Heart left ventricle (tissue), 16 donors: ENCODE measurements at regions not wholly inside any gene's neighbourhood (a gene's known extent, or its start where the extent isn't known, plus 50 kb on each side); places are given as distances from the start of the nearest gene placed in this dataset.

Experiments used
- ATAC-seq, 4 donors: fragments of 200-7000 bp; cut with Tn5 transposase; one replicate each; pipeline ENCODE4 v1.9.1; 2020 to 2022; ENCODE audit warnings: moderate library complexity in 4 of 4, mild to moderate bottlenecking in 3 of 4, moderate number of reproducible peaks in 1 of 4
- DNase-seq, 5 donors: peaks; one replicate each; pipeline ENCODE4 v3.0.0-alpha.2; 2020
- H3K27ac ChIP-seq, 12 donors: fragments of 200-600 bp; sonication (generic) in 4 of 12; one replicate each; pipeline versions ENCODE4 v1.5.0 to v1.8.0; 2016 to 2022; ENCODE audit warnings: mild to moderate bottlenecking in 2 of 12
- H3K27me3 ChIP-seq, 9 donors: fragments of 200-600 bp; sonication (generic) in 2 of 9; one replicate each; pipeline versions ENCODE4 v1.5.1 to v1.8.0; 2016 to 2022; ENCODE audit warnings: mild to moderate bottlenecking in 3 of 9
- H3K36me3 ChIP-seq, 9 donors: fragments of 200-600 bp; sonication (generic) in 2 of 9; one replicate each; pipeline versions ENCODE4 v1.5.0 to v1.8.0; 2018 to 2022; ENCODE audit warnings: mild to moderate bottlenecking in 2 of 9
- H3K4me1 ChIP-seq, 12 donors: fragments of 200-600 bp; sonication (generic) in 4 of 12; one replicate each; pipeline versions ENCODE4 v1.5.0 to v1.8.0; 2016 to 2022; ENCODE audit warnings: mild to moderate bottlenecking in 3 of 12
- H3K4me3 ChIP-seq, 12 donors: fragments of 200-600 bp; sonication (generic) in 4 of 12; one replicate each; pipeline versions ENCODE4 v1.5.0 to v1.8.0; 2017 to 2022; ENCODE audit warnings: mild to moderate bottlenecking in 9 of 12, moderate library complexity in 4 of 12
- H3K9me3 ChIP-seq, 12 donors: fragments of 200-600 bp; sonication (generic) in 4 of 12; one replicate each; pipeline versions ENCODE4 v1.5.0 to v1.8.0; 2016 to 2022; ENCODE audit warnings: mild to moderate bottlenecking in 1 of 12
- POLR2A ChIP-seq, 2 donors: fragments of 450-650 bp; IDR thresholded peaks; one replicate each; pipeline ENCODE4 v1.6.1; 2017; ENCODE audit warnings: antibody characterized with exemption in 2 of 2, mild to moderate bottlenecking in 2 of 2, moderate library complexity in 2 of 2
- WGBS, 4 donors: extraction: QIAGEN DNeasy Blood & Tissue Kit in 2 of 4; methylation state at CpG; one replicate each; pipeline versions ENCODE4 v1.1.5 to v1.1.7; 2013 to 2018; 5-methylcytosine and 5-hydroxymethylcytosine counted together
- intact Hi-C, 10 donors: fragments of 100-400 bp; cut with DNase I; formaldehyde crosslinking; loops; one replicate each; pipeline versions ENCODE4 v1.11.1 to v1.14.2; 2022
- TF ChIP-seq, protein P1 (sequence below), 12 donors: fragments of 200-600 bp; sonication (generic) in 4 of 12; IDR thresholded peaks; one replicate each; pipeline versions ENCODE4 v1.5.0 to v1.8.0; 2018 to 2022; ENCODE audit warnings: antibody characterized with exemption in 12 of 12, mild to moderate bottlenecking in 5 of 12
- donor health status: ischemic (EF 13 %, LVEDD 7.1; RV severe dilation, severe dysfunction).
- donor health status: healthy with polysubstance abuse.
- donor health status: DM: no; HTN: yes; CAD: no.
- donor health status: DM: no; HTN: no; CAD: no.
- donor health status: ischemic (EF 25% LVEDD 6.9; RV normal size, moderate dysfunction).
- donor health status: ischemic (EF 25% LVEDD 5.7; RV mildly dilated, moderate dysfunction).
- donor health status: healthy.
- donor health status: DM: yes; HTN: yes; CAD: no.
- donor health status: ischemic (EF 35%, LVEDD 5.7; RV mildly dilated, moderate dysfunction).
- donor health status: nonischemic (EF 11% LVEDD 7.7; RV severe dilation, severe dysfunction).
- donor health status: DM: yes; HTN: yes; CAD: no.
- donor health status: PGD.
- donor health status: ischemic (EF 29% LVEDD 5.4; RV normal size, mild dysfunction).
- donor health status: nonischemic (EF 23%, LVEDD 6.1; RV moderate dilation, normal function).

- intact Hi-C loops: no loop called here
- no peaks in the 10 kb centered on the region for H3K36me3 ChIP-seq
- no peak for ATAC-seq
- TF ChIP-seq, protein P1, sequence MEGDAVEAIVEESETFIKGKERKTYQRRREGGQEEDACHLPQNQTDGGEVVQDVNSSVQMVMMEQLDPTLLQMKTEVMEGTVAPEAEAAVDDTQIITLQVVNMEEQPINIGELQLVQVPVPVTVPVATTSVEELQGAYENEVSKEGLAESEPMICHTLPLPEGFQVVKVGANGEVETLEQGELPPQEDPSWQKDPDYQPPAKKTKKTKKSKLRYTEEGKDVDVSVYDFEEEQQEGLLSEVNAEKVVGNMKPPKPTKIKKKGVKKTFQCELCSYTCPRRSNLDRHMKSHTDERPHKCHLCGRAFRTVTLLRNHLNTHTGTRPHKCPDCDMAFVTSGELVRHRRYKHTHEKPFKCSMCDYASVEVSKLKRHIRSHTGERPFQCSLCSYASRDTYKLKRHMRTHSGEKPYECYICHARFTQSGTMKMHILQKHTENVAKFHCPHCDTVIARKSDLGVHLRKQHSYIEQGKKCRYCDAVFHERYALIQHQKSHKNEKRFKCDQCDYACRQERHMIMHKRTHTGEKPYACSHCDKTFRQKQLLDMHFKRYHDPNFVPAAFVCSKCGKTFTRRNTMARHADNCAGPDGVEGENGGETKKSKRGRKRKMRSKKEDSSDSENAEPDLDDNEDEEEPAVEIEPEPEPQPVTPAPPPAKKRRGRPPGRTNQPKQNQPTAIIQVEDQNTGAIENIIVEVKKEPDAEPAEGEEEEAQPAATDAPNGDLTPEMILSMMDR (IDR thresholded peaks at IDR 0.05): no peak
- no peak for TF ChIP-seq POLR2A (IDR thresholded peaks at IDR 0.05)
- no peak for DNase-seq
- H3K4me3 ChIP-seq: no peak overlapping the region
- no peaks in the 10 kb centered on the region for H3K9me3 ChIP-seq
- no peak overlapping the region for H3K27ac ChIP-seq
- peaks cover 0 to 2% (median 0%) of the 10 kb centered on the region in 12 donors for H3K4me1 ChIP-seq
- peaks cover 0 to 8% (median 0%) of the 10 kb centered on the region in 9 donors for H3K27me3 ChIP-seq
- WGBS, 4 donors: 16 to 20% (median 19%) methylated on average over 11 of the region's 11 CpGs
These were observed 150.9 kb downstream of the HS3ST3B1 start for GRCh38 chr17:14451729-14452191.

DNA sequence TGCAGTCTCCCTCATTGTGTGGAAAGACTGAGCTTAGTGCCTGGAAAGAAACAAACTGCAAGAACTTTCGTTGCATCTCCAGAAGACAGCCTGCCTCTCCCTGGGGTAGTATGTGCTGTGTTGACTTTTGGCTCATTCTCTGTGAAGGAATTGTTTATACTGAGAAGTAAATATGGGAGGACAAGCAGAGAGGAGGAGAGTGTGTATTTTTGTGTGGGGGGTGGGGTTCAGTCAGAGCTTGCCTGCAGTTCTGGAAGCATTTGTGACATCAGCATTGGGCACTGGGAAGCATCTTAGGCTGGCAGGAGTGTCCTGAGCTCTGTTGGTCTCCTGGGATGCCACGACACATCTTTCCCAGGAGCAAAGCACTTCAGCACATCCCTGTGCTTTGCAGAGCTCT, 147.9 kb downstream of the HS3ST3B1 start:
- 61 to 82% (median 74%) methylated on average over 2 of the region's 2 CpGs for WGBS, 4 donors
- no peak for DNase-seq
- intact Hi-C loops: no loop called here
- Histone ChIP-seq H3K9me3 (no peaks in the 10 kb centered on the region), H3K27me3 (peaks cover 0 to 8% (median 0%) of the 10 kb centered on the region in 9 donors), H3K4me3 (no peak overlapping the region), H3K27ac (no peak overlapping the region), H3K4me1 (peaks cover 0 to 2% (median 0%) of the 10 kb centered on the region in 12 donors), H3K36me3 (no peaks in the 10 kb centered on the region)
- TF ChIP-seq, protein P1 (IDR thresholded peaks at IDR 0.05): no peak
- no peak for TF ChIP-seq POLR2A (IDR thresholded peaks at IDR 0.05)
- ATAC-seq: no peak

DNA sequence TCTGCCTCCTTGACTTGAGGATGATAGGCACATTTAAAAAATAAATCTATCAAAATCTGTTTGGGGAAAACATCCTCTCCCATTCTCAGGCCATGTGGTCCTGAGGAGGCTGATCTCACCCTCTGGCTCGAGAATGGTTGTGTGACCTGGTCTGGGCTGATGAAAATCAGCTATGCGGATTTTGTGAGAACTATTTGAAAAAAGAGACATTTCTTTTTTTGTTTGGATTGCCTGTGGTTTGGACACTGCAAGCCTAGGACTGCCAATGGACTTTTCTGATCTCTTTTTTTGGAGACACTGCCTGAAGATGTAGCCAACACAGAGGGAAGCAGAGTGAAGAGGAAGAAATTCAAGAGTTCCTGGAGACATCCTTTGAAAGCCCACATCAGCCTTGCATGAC, 145.9 kb downstream of the HS3ST3B1 start:
- ATAC-seq (no peak), DNase-seq (no peak)
- Histone ChIP-seq H3K36me3 (no peaks in the 10 kb centered on the region), H3K27me3 (peaks cover 0 to 5% (median 0%) of the 10 kb centered on the region in 9 donors), H3K9me3 (no peaks in the 10 kb centered on the region), H3K27ac (no peak overlapping the region), H3K4me3 (no peak overlapping the region), H3K4me1 (no peaks in the 10 kb centered on the region)
- intact Hi-C loops: no loop called here
- WGBS, 4 donors: 61 to 75% (median 72%) methylated on average over 2 of the region's 2 CpGs
- TF ChIP-seq POLR2A (IDR thresholded peaks at IDR 0.05): no peak
- TF ChIP-seq, protein P1 (IDR thresholded peaks at IDR 0.05): no peak

DNA sequence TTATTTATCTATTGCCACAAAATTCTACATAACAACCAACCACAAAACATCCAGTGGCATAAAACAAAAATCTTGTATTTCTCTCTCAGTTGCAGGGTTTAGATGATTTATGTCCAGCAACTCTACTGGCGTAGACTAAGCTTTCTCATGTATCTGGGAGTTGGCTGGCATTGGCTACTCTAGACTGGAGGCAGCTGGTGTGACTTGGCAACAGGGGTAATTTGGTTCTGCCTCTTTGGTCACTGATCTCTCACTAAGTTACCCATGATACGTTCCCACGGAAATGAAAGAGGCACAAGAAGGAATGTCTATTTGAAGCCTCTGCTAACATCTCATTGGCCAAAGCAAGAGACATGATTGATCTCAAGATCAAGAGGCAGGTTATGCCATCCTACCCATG, 144.0 kb downstream of the HS3ST3B1 start:
- Histone ChIP-seq H3K9me3 (no peaks in the 10 kb centered on the region), H3K27ac (no peak overlapping the region), H3K4me1 (no peaks in the 10 kb centered on the region), H3K4me3 (no peak overlapping the region), H3K36me3 (no peaks in the 10 kb centered on the region), H3K27me3 (peaks cover 0 to 5% (median 0%) of the 10 kb centered on the region in 9 donors)
- TF ChIP-seq, protein P1 (IDR thresholded peaks at IDR 0.05): no peak
- TF ChIP-seq POLR2A (IDR thresholded peaks at IDR 0.05): no peak
- no peak for ATAC-seq
- DNase-seq: no peak
- intact Hi-C loops: no loop called here
- 89 to 94% (median 90%) methylated on average over 3 of the region's 3 CpGs for WGBS, 4 donors
